Ovary (tissue), 3 donors: ENCODE measurements at regions not wholly inside any gene's neighbourhood (a gene's known extent, or its start where the extent isn't known, plus 50 kb on each side); places are given as distances from the start of the nearest gene placed in this dataset.

ENCODE experiments used
- EP300 ChIP-seq: sonication (generic); formaldehyde crosslinking; IDR thresholded peaks from one replicate; pipeline ENCODE4 v1.6.1; 2017; ENCODE audit warnings: antibody characterized with exemption
- POLR2A ChIP-seq: fragments of 450-650 bp; IDR thresholded peaks from one replicate; pipeline ENCODE4 v1.6.1; 2017; ENCODE audit warnings: antibody characterized with exemption, mild to moderate bottlenecking, moderate library complexity
- TF ChIP-seq, protein P1 (sequence below), 3 donors: fragments of 450-650 bp in 2 of 3; fragments of 200-600 bp in 1 of 3; IDR thresholded peaks; one replicate each; pipeline versions ENCODE4 v1.5.1 to v1.8.0; 2016 to 2022; ENCODE audit warnings: antibody characterized with exemption in 3 of 3, mild to moderate bottlenecking in 1 of 3
- donor health status: DM: no; HTN: no; CAD: no.

DNA sequence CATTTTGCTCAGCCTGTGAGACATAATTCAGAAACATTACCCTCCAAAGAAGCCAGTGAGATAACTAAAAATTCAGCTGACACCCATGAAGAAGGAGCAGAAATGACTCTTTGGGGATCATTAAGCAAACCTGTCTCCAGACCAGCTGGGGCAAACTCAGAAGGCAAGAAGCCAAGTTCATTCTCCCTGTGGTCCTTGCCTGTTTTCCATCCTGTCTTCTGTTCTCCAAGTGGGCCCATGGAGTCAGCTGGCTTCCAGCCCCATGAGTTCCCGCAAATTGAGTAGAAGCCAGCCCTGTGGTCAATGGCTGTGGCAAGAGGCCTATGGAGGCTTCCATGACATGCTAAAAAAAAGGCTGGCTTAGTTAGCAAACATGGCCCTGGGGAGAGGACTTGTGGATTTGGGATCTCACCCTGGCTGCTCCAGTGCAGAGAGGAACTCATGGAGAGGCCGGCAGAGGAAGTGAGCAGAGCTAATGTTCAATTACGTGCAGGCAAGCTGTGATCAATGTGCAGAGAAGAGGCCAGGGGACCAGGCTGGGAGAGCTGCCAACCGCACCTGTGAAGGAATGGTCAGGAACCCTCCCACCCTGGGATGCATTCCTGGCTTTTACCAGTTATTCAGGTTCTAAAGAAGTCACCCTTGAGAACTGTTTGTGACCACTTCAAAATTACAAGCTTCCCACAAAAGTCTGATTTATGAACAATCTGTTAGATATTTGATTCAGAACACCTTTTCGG, 229.1 kb downstream of the TSHZ3 start:
- TF ChIP-seq, protein P1, sequence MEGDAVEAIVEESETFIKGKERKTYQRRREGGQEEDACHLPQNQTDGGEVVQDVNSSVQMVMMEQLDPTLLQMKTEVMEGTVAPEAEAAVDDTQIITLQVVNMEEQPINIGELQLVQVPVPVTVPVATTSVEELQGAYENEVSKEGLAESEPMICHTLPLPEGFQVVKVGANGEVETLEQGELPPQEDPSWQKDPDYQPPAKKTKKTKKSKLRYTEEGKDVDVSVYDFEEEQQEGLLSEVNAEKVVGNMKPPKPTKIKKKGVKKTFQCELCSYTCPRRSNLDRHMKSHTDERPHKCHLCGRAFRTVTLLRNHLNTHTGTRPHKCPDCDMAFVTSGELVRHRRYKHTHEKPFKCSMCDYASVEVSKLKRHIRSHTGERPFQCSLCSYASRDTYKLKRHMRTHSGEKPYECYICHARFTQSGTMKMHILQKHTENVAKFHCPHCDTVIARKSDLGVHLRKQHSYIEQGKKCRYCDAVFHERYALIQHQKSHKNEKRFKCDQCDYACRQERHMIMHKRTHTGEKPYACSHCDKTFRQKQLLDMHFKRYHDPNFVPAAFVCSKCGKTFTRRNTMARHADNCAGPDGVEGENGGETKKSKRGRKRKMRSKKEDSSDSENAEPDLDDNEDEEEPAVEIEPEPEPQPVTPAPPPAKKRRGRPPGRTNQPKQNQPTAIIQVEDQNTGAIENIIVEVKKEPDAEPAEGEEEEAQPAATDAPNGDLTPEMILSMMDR (IDR thresholded peaks at IDR 0.05): no peak
- no peak for TF ChIP-seq POLR2A
- TF ChIP-seq EP300: no peak
